ENCODE measurements at regions not wholly inside any gene's neighbourhood (a gene's known extent, or its start where the extent isn't known, plus 50 kb on each side); places are given as distances from the start of the nearest gene placed in this dataset.
"Not testable (repeated sequence)": the region's sequence is repeated elsewhere in the genome, so short reads cannot be mapped to it uniquely, and the experiment has no call there.

DNA sequence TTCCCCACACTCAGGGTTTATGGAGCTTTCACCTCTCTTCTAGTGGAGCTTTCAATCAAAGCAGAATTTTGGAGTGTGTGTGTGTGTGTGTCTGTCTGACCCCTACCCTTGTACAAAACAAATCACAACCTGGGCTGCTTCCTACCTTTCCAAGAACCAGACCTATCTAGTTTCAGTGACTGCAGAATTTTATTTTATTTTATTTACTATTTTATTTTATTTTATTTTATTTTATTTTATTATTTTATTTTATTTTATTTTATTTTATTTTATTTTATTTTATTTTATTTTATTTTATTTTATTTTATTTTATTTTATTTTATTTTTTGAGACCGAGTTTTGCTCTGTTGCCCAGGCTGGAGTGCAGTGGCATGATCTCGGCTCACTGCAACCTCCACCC, 151.6 kb upstream of the SEMA6A start:
- not testable (repeated sequence) for H3K27ac ChIP-seq (ENCODE audit: low read depth in 1 of 2, low read length in 1 of 2); H3K4me1 ChIP-seq (ENCODE audit: control insufficient read depth in 2 of 2, insufficient read depth in 2 of 2, low read length in 2 of 2); H3K9me3 ChIP-seq (ENCODE audit: control insufficient read depth in 2 of 2, insufficient read depth in 1 of 2, low read length in 1 of 2); H3K36me3 ChIP-seq (ENCODE audit: control insufficient read depth in 2 of 2, insufficient read depth in 2 of 2, low read length in 1 of 2); DNase-seq (ENCODE audit: low read depth in 6 of 9, low spot score in 9 of 9); H3K27me3 ChIP-seq (ENCODE audit: control insufficient read depth in 2 of 2, insufficient read depth in 1 of 2, low read length in 1 of 2); H3K4me3 ChIP-seq (ENCODE audit: low read length in 2 of 2)
- WGBS: 95% methylated on average over 2 of the region's 2 CpGs

DNA sequence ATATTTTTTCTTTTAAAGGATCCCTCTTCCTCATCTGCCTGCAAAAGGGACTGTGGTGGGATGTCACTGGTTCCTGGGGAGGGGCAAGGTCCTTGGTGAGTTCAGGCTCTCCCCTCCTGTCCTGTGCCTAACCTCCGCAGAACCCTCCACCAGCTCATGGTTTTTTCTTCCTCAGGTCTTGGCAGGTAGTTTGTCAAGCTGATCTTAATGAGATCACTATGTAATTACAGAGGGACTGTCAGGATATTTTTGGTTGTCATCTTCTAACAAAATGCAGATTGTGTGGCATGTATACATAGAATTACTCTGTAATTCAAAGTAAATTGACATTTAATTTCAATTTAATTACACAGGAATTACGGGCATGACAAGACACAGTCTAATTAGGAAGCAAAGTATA, 150.3 kb upstream of the SEMA6A start:
- no peaks in the 10 kb centered on the region for H3K9me3 ChIP-seq (ENCODE audit: control insufficient read depth in 2 of 2, insufficient read depth in 1 of 2, low read length in 1 of 2)
- DNase-seq (ENCODE audit: low read depth in 6 of 9, low spot score in 9 of 9): no peak
- no peak overlapping the region for H3K27ac ChIP-seq (ENCODE audit: low read depth in 1 of 2, low read length in 1 of 2)
- no peaks in the 10 kb centered on the region for H3K36me3 ChIP-seq (ENCODE audit: control insufficient read depth in 2 of 2, insufficient read depth in 2 of 2, low read length in 1 of 2)
- H3K4me1 ChIP-seq (ENCODE audit: control insufficient read depth in 2 of 2, insufficient read depth in 2 of 2, low read length in 2 of 2): no peaks in the 10 kb centered on the region
- 97% methylated on average over 2 of the region's 2 CpGs for WGBS
- H3K4me3 ChIP-seq (ENCODE audit: low read length in 2 of 2): no peak overlapping the region
- H3K27me3 ChIP-seq (ENCODE audit: control insufficient read depth in 2 of 2, insufficient read depth in 1 of 2, low read length in 1 of 2): no peaks in the 10 kb centered on the region

DNA sequence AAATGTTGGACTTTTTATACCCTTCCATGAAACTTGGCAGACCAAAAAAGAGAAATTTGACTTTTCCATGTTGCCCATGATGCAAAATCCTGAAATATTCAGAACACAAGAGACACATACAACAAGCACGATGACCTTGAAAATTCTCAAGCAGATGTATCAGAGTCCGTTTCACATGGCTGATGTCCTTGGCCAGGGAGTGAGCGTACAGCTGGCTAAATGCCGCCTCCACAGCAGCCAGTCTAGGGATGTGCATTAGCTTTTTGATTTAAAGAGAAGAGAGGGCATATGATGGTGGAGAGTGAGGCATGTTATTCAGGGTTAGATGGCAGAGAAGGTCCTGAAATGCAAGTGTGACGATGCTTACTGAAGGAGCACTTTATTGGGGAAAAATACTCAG, 148.0 kb upstream of the SEMA6A start:
- no peaks in the 10 kb centered on the region for H3K9me3 ChIP-seq (ENCODE audit: control insufficient read depth in 2 of 2, insufficient read depth in 1 of 2, low read length in 1 of 2)
- WGBS: 99% methylated on average over 5 of the region's 5 CpGs
- H3K36me3 ChIP-seq (ENCODE audit: control insufficient read depth in 2 of 2, insufficient read depth in 2 of 2, low read length in 1 of 2): no peaks in the 10 kb centered on the region
- H3K4me3 ChIP-seq (ENCODE audit: low read length in 2 of 2): no peak overlapping the region
- H3K27ac ChIP-seq (ENCODE audit: low read depth in 1 of 2, low read length in 1 of 2): no peak overlapping the region
- H3K27me3 ChIP-seq (ENCODE audit: control insufficient read depth in 2 of 2, insufficient read depth in 1 of 2, low read length in 1 of 2): no peaks in the 10 kb centered on the region
- no peak for DNase-seq (ENCODE audit: low read depth in 6 of 9, low spot score in 9 of 9)
- H3K4me1 ChIP-seq (ENCODE audit: control insufficient read depth in 2 of 2, insufficient read depth in 2 of 2, low read length in 2 of 2): no peaks in the 10 kb centered on the region

DNA sequence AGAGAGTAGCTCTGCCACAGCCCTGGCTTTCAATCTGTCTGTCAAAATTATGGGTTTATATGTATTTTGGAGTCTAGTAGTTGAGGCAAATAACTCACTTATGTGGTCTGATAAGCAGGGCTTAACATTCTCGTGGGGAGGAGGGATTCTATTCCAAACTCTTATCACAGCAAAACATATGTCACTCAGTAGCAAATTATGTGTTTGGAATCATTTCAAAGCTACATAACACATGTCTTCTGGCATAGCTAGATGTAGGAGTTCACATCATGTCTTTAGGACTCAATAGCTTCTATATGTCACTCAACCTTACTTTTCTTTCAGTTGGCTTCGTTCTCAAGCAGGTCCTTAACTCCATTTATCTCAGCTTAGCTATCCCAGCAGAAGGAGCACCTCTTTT, 144.5 kb upstream of the SEMA6A start:
- WGBS: 77% methylated on average over 2 of the region's 2 CpGs
- Histone ChIP-seq H3K4me1 (ENCODE audit: control insufficient read depth in 2 of 2, insufficient read depth in 2 of 2, low read length in 2 of 2) (no peaks in the 10 kb centered on the region), H3K9me3 (ENCODE audit: control insufficient read depth in 2 of 2, insufficient read depth in 1 of 2, low read length in 1 of 2) (no peaks in the 10 kb centered on the region)

DNA sequence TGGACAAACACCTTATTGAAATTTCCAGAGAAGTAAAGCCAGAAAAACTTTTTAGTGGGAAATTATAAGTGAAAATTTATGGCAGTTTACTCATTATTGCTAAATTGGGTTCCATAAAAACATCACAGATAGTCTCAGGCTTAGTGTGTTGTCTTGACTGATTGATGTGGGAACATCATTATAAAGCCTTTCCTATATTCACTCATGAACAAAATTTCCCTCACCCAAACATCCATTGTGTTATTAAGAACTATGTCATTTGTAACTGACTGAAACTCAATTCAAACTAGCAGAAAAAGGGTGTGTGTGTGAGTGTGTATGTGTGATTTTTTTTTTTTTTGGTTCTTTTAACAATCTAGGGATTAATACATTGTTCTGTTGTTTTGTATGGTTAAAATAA, 143.7 kb upstream of the SEMA6A start:
- no peaks in the 10 kb centered on the region for H3K4me1 ChIP-seq (ENCODE audit: control insufficient read depth in 2 of 2, insufficient read depth in 2 of 2, low read length in 2 of 2)
- no peaks in the 10 kb centered on the region for H3K27me3 ChIP-seq (ENCODE audit: control insufficient read depth in 2 of 2, insufficient read depth in 1 of 2, low read length in 1 of 2)
- no peaks in the 10 kb centered on the region for H3K36me3 ChIP-seq (ENCODE audit: control insufficient read depth in 2 of 2, insufficient read depth in 2 of 2, low read length in 1 of 2)
- H3K9me3 ChIP-seq (ENCODE audit: control insufficient read depth in 2 of 2, insufficient read depth in 1 of 2, low read length in 1 of 2): no peaks in the 10 kb centered on the region
- no peak for DNase-seq (ENCODE audit: low read depth in 6 of 9, low spot score in 9 of 9)
- H3K27ac ChIP-seq (ENCODE audit: low read depth in 1 of 2, low read length in 1 of 2): no peak overlapping the region
- no peak overlapping the region for H3K4me3 ChIP-seq (ENCODE audit: low read length in 2 of 2)

More for the DNA sequence above, 144.5 kb upstream of the SEMA6A start:
- no peak for DNase-seq (ENCODE audit: low read depth in 6 of 9, low spot score in 9 of 9)
- Histone ChIP-seq H3K36me3 (ENCODE audit: control insufficient read depth in 2 of 2, insufficient read depth in 2 of 2, low read length in 1 of 2) (no peaks in the 10 kb centered on the region), H3K4me3 (ENCODE audit: low read length in 2 of 2) (no peak overlapping the region), H3K27me3 (ENCODE audit: control insufficient read depth in 2 of 2, insufficient read depth in 1 of 2, low read length in 1 of 2) (no peaks in the 10 kb centered on the region), H3K27ac (ENCODE audit: low read depth in 1 of 2, low read length in 1 of 2) (no peak overlapping the region)

DNA sequence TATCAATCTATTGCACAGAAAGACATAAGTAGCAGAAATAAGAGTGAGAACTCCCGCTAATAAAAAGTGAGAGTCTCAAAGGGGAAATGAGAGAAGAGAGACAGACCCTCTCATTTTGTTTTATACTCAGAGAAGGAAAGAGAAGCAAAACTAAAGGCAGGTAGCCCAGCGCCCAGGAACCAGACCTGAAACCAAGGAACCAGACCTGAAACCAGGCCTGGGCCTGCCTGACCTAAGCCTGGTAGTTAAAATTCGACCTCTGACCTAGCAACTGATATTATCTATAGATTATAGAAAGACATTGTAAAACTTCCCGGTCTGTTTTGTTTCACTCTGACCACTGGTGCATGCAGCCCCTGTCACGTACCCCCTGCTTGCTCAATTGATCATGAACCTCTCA, 134.5 kb upstream of the SEMA6A start:
- H3K4me1 ChIP-seq (ENCODE audit: control insufficient read depth in 2 of 2, insufficient read depth in 2 of 2, low read length in 2 of 2): no peaks in the 10 kb centered on the region
- H3K27ac ChIP-seq (ENCODE audit: low read depth in 1 of 2, low read length in 1 of 2): no peak overlapping the region
- H3K9me3 ChIP-seq (ENCODE audit: control insufficient read depth in 2 of 2, insufficient read depth in 1 of 2, low read length in 1 of 2): no peaks in the 10 kb centered on the region
- no peaks in the 10 kb centered on the region for H3K27me3 ChIP-seq (ENCODE audit: control insufficient read depth in 2 of 2, insufficient read depth in 1 of 2, low read length in 1 of 2)
- DNase-seq (ENCODE audit: low read depth in 6 of 9, low spot score in 9 of 9): no peak
- 86% methylated on average over 5 of the region's 5 CpGs for WGBS
- H3K36me3 ChIP-seq (ENCODE audit: control insufficient read depth in 2 of 2, insufficient read depth in 2 of 2, low read length in 1 of 2): no peaks in the 10 kb centered on the region
- H3K4me3 ChIP-seq (ENCODE audit: low read length in 2 of 2): no peak overlapping the region

DNA sequence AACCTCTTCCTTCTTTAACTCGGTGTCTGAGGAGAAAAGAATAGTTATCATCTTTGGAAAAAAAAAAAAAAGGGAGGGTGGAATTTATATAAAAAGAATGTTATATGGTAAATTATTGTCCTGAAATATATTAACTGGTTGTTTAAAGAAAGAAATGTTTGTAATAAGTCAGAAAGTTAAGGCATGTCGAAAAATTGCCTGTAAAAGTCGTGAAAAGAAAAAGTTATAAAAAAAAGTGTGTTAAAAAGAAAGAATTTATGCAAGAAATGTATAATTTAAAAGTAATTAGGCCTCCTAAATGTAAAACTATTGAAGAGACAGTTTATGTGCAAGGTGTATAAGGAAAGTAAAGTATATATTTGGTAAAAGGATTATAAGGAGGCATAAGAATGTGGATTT, 130.5 kb upstream of the SEMA6A start:
- H3K4me1 ChIP-seq (ENCODE audit: control insufficient read depth in 2 of 2, insufficient read depth in 2 of 2, low read length in 2 of 2); H3K4me3 ChIP-seq (ENCODE audit: low read length in 2 of 2); H3K9me3 ChIP-seq (ENCODE audit: control insufficient read depth in 2 of 2, insufficient read depth in 1 of 2, low read length in 1 of 2); H3K36me3 ChIP-seq (ENCODE audit: control insufficient read depth in 2 of 2, insufficient read depth in 2 of 2, low read length in 1 of 2); H3K27ac ChIP-seq (ENCODE audit: low read depth in 1 of 2, low read length in 1 of 2); H3K27me3 ChIP-seq (ENCODE audit: control insufficient read depth in 2 of 2, insufficient read depth in 1 of 2, low read length in 1 of 2); DNase-seq (ENCODE audit: low read depth in 6 of 9, low spot score in 9 of 9): not testable (repeated sequence)
- 95% methylated on average over 3 of the region's 3 CpGs for WGBS

DNA sequence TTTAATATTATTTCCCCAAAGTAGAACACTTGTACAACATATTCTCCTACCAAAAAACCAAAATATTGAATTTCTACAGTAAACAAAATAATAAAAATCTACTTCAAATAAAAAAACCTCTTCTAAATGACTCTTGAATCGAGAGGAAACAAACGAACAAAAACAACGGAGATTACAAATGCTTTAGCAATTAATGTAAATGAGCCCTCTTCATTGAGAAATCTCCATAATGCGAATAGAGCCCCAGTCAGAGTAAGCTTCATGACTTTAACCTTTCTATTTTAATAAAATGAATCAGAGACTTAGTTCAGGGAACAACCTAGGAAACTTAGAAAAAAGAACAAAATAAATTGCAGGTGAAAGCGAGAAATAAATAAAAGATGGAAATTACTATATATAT, 129.3 kb upstream of the SEMA6A start:
- no peak for DNase-seq (ENCODE audit: low read depth in 6 of 9, low spot score in 9 of 9)
- Histone ChIP-seq H3K4me3 (ENCODE audit: low read length in 2 of 2) (no peak overlapping the region), H3K27ac (ENCODE audit: low read depth in 1 of 2, low read length in 1 of 2) (no peak overlapping the region), H3K4me1 (ENCODE audit: control insufficient read depth in 2 of 2, insufficient read depth in 2 of 2, low read length in 2 of 2) (no peaks in the 10 kb centered on the region), H3K36me3 (ENCODE audit: control insufficient read depth in 2 of 2, insufficient read depth in 2 of 2, low read length in 1 of 2) (no peaks in the 10 kb centered on the region), H3K27me3 (ENCODE audit: control insufficient read depth in 2 of 2, insufficient read depth in 1 of 2, low read length in 1 of 2) (no peaks in the 10 kb centered on the region), H3K9me3 (ENCODE audit: control insufficient read depth in 2 of 2, insufficient read depth in 1 of 2, low read length in 1 of 2) (no peaks in the 10 kb centered on the region)
- 97% methylated on average over 5 of the region's 5 CpGs for WGBS

DNA sequence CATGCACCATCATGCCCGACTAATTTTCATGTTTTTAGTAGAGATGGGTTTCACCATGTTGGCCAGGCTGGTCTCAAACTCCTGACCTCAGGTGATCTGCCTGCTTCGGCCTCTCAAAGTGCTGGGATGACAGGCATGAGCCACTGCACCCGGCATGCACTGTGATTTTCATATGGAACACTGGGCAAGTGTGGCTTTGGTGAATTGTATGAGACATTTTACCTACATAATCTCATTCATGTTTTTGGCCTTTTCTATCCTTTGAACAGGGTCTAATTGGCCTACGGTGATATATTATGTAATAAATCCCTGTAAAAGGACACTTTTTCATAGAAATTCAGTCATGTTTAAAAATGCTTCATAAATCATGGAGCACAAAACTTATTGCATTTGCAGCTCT, 128.7 kb upstream of the SEMA6A start:
- Histone ChIP-seq H3K36me3 (ENCODE audit: control insufficient read depth in 2 of 2, insufficient read depth in 2 of 2, low read length in 1 of 2) (no peaks in the 10 kb centered on the region), H3K9me3 (ENCODE audit: control insufficient read depth in 2 of 2, insufficient read depth in 1 of 2, low read length in 1 of 2) (no peaks in the 10 kb centered on the region), H3K27me3 (ENCODE audit: control insufficient read depth in 2 of 2, insufficient read depth in 1 of 2, low read length in 1 of 2) (no peaks in the 10 kb centered on the region), H3K27ac (ENCODE audit: low read depth in 1 of 2, low read length in 1 of 2) (no peak overlapping the region), H3K4me1 (ENCODE audit: control insufficient read depth in 2 of 2, insufficient read depth in 2 of 2, low read length in 2 of 2) (no peaks in the 10 kb centered on the region), H3K4me3 (ENCODE audit: low read length in 2 of 2) (no peak overlapping the region)
- DNase-seq (ENCODE audit: low read depth in 6 of 9, low spot score in 9 of 9): no peak
- WGBS: 90% methylated on average over 4 of the region's 4 CpGs

DNA sequence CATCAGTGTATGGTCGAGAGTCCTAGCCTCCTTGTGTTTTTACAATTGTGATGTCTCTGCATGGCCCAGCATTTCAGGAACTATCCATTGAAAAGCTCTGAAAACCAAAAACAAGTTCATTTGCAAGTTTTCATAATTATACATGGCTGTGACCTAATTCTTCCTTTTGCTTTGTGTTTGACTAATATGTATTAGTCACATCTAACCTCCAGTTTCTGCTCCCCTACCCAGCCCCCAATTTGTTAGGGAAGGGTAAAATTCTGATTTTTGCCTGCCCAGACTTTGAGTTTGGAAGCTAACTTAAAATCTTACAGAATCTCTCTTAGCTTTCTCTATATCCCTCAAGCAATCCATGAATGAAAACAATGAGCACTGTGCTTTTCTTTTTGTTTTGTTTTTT, 128.2 kb upstream of the SEMA6A start:
- no peaks in the 10 kb centered on the region for H3K36me3 ChIP-seq (ENCODE audit: control insufficient read depth in 2 of 2, insufficient read depth in 2 of 2, low read length in 1 of 2)
- no peak for DNase-seq (ENCODE audit: low read depth in 6 of 9, low spot score in 9 of 9)
- H3K27ac ChIP-seq (ENCODE audit: low read depth in 1 of 2, low read length in 1 of 2): no peak overlapping the region
- 90% methylated on average over 1 of the region's 1 CpG for WGBS
- H3K4me3 ChIP-seq (ENCODE audit: low read length in 2 of 2): no peak overlapping the region
- H3K9me3 ChIP-seq (ENCODE audit: control insufficient read depth in 2 of 2, insufficient read depth in 1 of 2, low read length in 1 of 2): no peaks in the 10 kb centered on the region
- no peaks in the 10 kb centered on the region for H3K4me1 ChIP-seq (ENCODE audit: control insufficient read depth in 2 of 2, insufficient read depth in 2 of 2, low read length in 2 of 2)
- no peaks in the 10 kb centered on the region for H3K27me3 ChIP-seq (ENCODE audit: control insufficient read depth in 2 of 2, insufficient read depth in 1 of 2, low read length in 1 of 2)

All from thymus (tissue), 11 donors.